GM19438 (cell line): ENCODE measurements at regions not wholly inside any gene's neighbourhood (a gene's known extent, or its start where the extent isn't known, plus 50 kb on each side); places are given as distances from the start of the nearest gene placed in this dataset.

Experiments
- ATAC-seq: cut with Tn5 transposase; IDR thresholded peaks from one replicate; pipeline ENCODE4 v1.9.1; 2021; ENCODE audit warnings: low read depth; ENCODE audit not compliant: unreplicated experiment

- no peak for ATAC-seq
These were observed 53.2 kb upstream of the SEC11C start for GRCh38 chr18:59086522-59086921.

- ATAC-seq = no peak
These were observed 52.3 kb upstream of the SEC11C start for GRCh38 chr18:59087391-59087790.
